Gastrocnemius medialis (tissue), 4 donors: ENCODE measurements at regions not wholly inside any gene's neighbourhood (a gene's known extent, or its start where the extent isn't known, plus 50 kb on each side); places are given as distances from the start of the nearest gene placed in this dataset.

Experiments
- ATAC-seq, 2 donors: fragments of 150-250 bp; one replicate each; pipeline ENCODE4 v1.9.1; 2016
- DNase-seq, 2 donors: peaks; one replicate each; pipeline ENCODE4 v3.0.0-alpha.2; 2019
- H3K27ac ChIP-seq, 4 donors: fragments of 200-600 bp; sonication (generic); 1 replicate in 1 of 4; 2 replicates in 3 of 4; pipeline ENCODE4 v1.5.1; 2016 to 2018; ENCODE audit warnings: mild to moderate bottlenecking in 2 of 4, moderate library complexity in 1 of 4
- H3K27me3 ChIP-seq, 3 donors: fragments of 200-600 bp; sonication (generic) in 2 of 3; 1 replicate in 1 of 3; 2 replicates in 2 of 3; pipeline versions ENCODE4 v1.5.1 to v1.6.0; 2016 to 2019; ENCODE audit warnings: mild to moderate bottlenecking in 1 of 3, moderate library complexity in 1 of 3
- H3K36me3 ChIP-seq, 2 donors: fragments of 200-600 bp; sonication (generic) in 1 of 2; one replicate each; pipeline ENCODE4 v1.5.1; 2017 to 2018
- H3K4me1 ChIP-seq, 2 donors: fragments of 200-600 bp; sonication (generic) in 1 of 2; one replicate each; pipeline ENCODE4 v1.5.1; 2016 to 2017; ENCODE audit warnings: mild to moderate bottlenecking in 2 of 2
- H3K4me3 ChIP-seq, 4 donors: fragments of 200-600 bp; sonication (generic) in 3 of 4; 1 replicate in 1 of 4; 2 replicates in 3 of 4; pipeline ENCODE4 v1.5.1; 2016 to 2019; ENCODE audit warnings: mild to moderate bottlenecking in 2 of 4
- H3K9me3 ChIP-seq, 3 donors: fragments of 200-600 bp; sonication (generic) in 2 of 3; 1 replicate in 1 of 3; 2 replicates in 2 of 3; pipeline ENCODE4 v1.5.1; 2016 to 2019
- CTCF ChIP-seq, 5 experiments: fragments of 450-650 bp in 3 of 5; fragments of 200-600 bp in 2 of 5; sonication (generic) in 2 of 5; IDR thresholded peaks in 4 of 5; conservative IDR thresholded peaks in 1 of 5; 1 replicate in 4 of 5; 2 replicates in 1 of 5; pipeline ENCODE4 v1.5.1; 2016 to 2019; ENCODE audit warnings: antibody characterized with exemption in 5 of 5, mild to moderate bottlenecking in 3 of 5, moderate library complexity in 3 of 5
- POLR2A ChIP-seq, 2 donors: fragments of 450-650 bp; IDR thresholded peaks; one replicate each; pipeline ENCODE4 v1.6.1; 2017; ENCODE audit warnings: antibody characterized with exemption in 2 of 2, mild to moderate bottlenecking in 2 of 2, moderate library complexity in 2 of 2
- in situ Hi-C, 4 donors: fragments of 200-750 bp; cut with MboI; loops; one replicate each; pipeline versions ENCODE4 v1.15.0 to v1.8.0; 2017; ENCODE audit warnings: low sequenced_read_pairs in 4 of 4
- intact Hi-C: fragments of 100-400 bp; cut with DNase I; formaldehyde crosslinking; loops from one replicate; pipeline ENCODE4 v1.15.1; 2023; ENCODE audit warnings: low total_unique reads

GRCh38 chr15:38038659-38039442 lies 104.4 kb downstream of the TMCO5A start:
- Histone ChIP-seq H3K36me3 (no peaks in the 10 kb centered on the region), H3K9me3 (no peaks in the 10 kb centered on the region), H3K4me1 (no peaks in the 10 kb centered on the region), H3K27ac (no peak overlapping the region), H3K4me3 (no peak overlapping the region), H3K27me3 (no peaks in the 10 kb centered on the region)
- no peak for ATAC-seq
- intact Hi-C loops, result no loop called here
- DNase-seq, result no peak
- no peak for TF ChIP-seq POLR2A (IDR thresholded peaks at IDR 0.05)
- TF ChIP-seq CTCF (IDR thresholded peaks at IDR 0.05 in 4 of 5, conservative IDR thresholded peaks at IDR 0.05 in 1 of 5), result no peak
- in situ Hi-C loops, result no loop called here

GRCh38 chr15:38040615-38041014 lies 106.2 kb downstream of the TMCO5A start:
- Histone ChIP-seq H3K9me3 (no peaks in the 10 kb centered on the region), H3K27me3 (no peaks in the 10 kb centered on the region), H3K36me3 (no peaks in the 10 kb centered on the region), H3K27ac (no peak overlapping the region), H3K4me1 (no peaks in the 10 kb centered on the region), H3K4me3 (no peak overlapping the region)
- DNase-seq (no peak), ATAC-seq (no peak)
- TF ChIP-seq CTCF (IDR thresholded peaks at IDR 0.05 in 4 of 5, conservative IDR thresholded peaks at IDR 0.05 in 1 of 5), result no peak
- TF ChIP-seq POLR2A (IDR thresholded peaks at IDR 0.05), result no peak
- intact Hi-C loops, result no loop called here
- in situ Hi-C loops, result no loop called here

- Histone ChIP-seq H3K4me3 (no peak overlapping the region), H3K4me1 (no peaks in the 10 kb centered on the region), H3K27me3 (no peaks in the 10 kb centered on the region), H3K9me3 (no peaks in the 10 kb centered on the region), H3K27ac (no peak overlapping the region), H3K36me3 (no peaks in the 10 kb centered on the region)
- TF ChIP-seq CTCF (IDR thresholded peaks at IDR 0.05 in 4 of 5, conservative IDR thresholded peaks at IDR 0.05 in 1 of 5), result no peak
- no peak for TF ChIP-seq POLR2A (IDR thresholded peaks at IDR 0.05)
- DNase-seq (no peak), ATAC-seq (no peak)
- in situ Hi-C loops, result no loop called here
- intact Hi-C loops, result no loop called here
Measured at GRCh38 chr15:38041576-38041975, 107.1 kb downstream of the TMCO5A start.

GRCh38 chr15:38042211-38042610 lies 107.8 kb downstream of the TMCO5A start:
- ATAC-seq (no peak), DNase-seq (no peak)
- Histone ChIP-seq H3K4me3 (no peak overlapping the region), H3K27ac (no peak overlapping the region), H3K36me3 (no peaks in the 10 kb centered on the region), H3K4me1 (no peaks in the 10 kb centered on the region), H3K27me3 (no peaks in the 10 kb centered on the region), H3K9me3 (no peaks in the 10 kb centered on the region)
- no peak for TF ChIP-seq CTCF (IDR thresholded peaks at IDR 0.05 in 4 of 5, conservative IDR thresholded peaks at IDR 0.05 in 1 of 5)
- intact Hi-C loops, result no loop called here
- in situ Hi-C loops, result no loop called here
